ENCODE measurements at regions not wholly inside any gene's neighbourhood (a gene's known extent, or its start where the extent isn't known, plus 50 kb on each side); places are given as distances from the start of the nearest gene placed in this dataset.
"Not testable (repeated sequence)": the region's sequence is repeated elsewhere in the genome, so short reads cannot be mapped to it uniquely, and the experiment has no call there.

DNA sequence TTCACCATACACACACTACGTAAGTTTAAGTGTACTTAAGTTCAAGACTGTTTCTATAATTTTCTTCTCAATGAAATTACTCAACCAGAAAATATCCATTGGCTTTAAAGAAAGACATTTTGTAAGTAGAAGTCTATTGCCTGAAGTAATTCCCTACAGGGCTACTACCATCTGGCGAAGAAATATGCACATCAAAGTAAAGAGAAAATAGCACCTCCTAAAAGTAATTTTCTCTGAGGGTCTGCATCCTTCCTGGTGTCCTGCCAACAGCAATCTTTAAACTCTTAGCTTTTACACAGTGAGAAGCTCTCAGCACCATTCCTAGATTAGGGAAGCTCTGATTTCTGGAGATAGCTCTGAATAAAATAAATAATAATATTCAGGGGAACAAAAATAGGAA, 498.5 kb upstream of the TYRP1 start:
- no peak for DNase-seq (ENCODE audit: low read depth in 3 of 3, low spot score in 2 of 3)

- DNase-seq (ENCODE audit: low read depth in 3 of 3, low spot score in 2 of 3), result no peak
Measured at GRCh38 chr9:12195456-12195855, 497.7 kb upstream of the TYRP1 start.

- no peak for DNase-seq (ENCODE audit: low read depth in 3 of 3, low spot score in 2 of 3)
Measured at GRCh38 chr9:12204512-12204911, 488.7 kb upstream of the TYRP1 start.

DNA sequence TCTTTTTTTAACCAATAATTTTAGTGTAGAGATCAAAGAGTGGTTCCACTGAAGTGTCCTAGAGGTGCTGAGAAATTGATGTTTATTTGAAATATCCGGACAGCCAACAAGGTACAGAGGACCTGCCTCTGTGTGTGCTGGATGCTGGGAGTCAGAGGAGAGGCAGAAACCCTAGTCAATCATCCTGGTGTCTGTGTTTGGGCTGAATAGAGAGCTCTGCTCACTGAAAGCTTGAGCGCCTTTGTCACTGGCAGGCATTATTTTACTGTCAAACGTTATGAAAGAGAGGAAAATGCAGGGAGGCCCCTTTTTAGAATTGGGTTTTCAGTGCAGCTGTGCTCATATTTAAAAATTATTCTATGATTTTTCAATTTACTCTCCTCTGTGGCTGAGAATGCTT, 480.3 kb upstream of the TYRP1 start:
- DNase-seq (ENCODE audit: low read depth in 3 of 3, low spot score in 2 of 3), result no peak

DNA sequence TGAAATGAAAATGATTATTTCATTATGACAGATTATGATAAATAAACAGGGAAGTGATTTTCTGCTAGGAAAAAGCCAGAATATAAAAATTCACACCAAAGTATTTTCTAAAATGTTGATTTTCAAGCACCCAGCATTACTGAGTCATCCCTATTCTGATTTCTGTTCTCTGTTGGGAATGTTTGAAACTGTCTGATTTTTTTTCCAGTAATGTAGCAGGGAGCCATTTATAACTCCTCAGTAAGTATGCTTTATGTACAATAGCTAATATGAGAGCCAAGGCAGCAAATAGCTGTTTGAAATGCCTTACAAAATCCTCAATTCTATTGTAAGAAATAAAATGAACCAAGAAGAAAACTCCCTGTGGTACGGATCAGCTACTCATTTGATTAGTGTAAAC, 471.7 kb upstream of the TYRP1 start:
- no peak for DNase-seq (ENCODE audit: low read depth in 3 of 3, low spot score in 2 of 3)

DNA sequence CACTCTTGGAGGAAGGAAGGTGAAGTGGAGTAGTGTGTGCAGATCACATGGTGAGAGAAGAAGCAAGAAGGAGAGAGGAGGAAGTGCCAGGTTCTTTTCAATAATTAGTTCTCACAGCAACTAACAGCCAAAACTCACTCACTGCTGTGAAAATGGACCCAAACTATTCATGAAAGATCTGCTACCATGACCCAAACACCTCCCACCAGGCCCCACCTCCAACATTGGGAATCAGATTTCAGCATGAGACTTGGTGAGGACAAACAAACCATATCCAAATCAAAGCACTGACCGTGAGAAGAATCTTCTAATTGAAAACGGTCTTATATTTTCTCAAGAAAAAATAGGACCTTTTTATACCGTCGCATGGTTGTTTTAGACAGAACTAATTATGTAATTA, 468.7 kb upstream of the TYRP1 start:
- no peak for DNase-seq (ENCODE audit: low read depth in 3 of 3, low spot score in 2 of 3)

- DNase-seq (ENCODE audit: low read depth in 3 of 3, low spot score in 2 of 3), result no peak
Measured at GRCh38 chr9:12230708-12231107, 462.5 kb upstream of the TYRP1 start.

DNA sequence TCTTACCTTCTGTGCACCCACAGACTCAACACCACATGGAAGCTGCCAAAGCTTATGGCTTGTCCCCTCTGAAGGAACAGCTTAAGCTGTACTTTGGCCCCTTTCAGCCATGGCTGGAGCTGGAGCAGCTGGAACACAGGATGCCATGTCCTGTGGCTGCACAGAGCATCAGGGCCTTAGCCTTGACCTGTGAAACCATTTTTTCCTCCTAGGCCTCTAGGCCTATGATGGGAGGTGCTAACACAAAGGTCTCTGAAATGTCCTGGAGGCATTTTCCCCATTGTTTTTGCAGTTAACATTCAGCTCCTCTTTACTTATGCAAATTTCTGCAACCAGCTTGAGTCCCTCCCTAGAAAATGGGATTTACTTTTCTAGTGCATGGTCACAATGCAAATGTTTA, 461.4 kb upstream of the TYRP1 start:
- no peak for DNase-seq (ENCODE audit: low read depth in 3 of 3, low spot score in 2 of 3)

- DNase-seq (ENCODE audit: low read depth in 3 of 3, low spot score in 2 of 3), result no peak
Measured at GRCh38 chr9:12232836-12233235, 460.3 kb upstream of the TYRP1 start.

- DNase-seq (ENCODE audit: low read depth in 3 of 3, low spot score in 2 of 3), result no peak
Measured at GRCh38 chr9:12253941-12254340, 439.2 kb upstream of the TYRP1 start.

DNA sequence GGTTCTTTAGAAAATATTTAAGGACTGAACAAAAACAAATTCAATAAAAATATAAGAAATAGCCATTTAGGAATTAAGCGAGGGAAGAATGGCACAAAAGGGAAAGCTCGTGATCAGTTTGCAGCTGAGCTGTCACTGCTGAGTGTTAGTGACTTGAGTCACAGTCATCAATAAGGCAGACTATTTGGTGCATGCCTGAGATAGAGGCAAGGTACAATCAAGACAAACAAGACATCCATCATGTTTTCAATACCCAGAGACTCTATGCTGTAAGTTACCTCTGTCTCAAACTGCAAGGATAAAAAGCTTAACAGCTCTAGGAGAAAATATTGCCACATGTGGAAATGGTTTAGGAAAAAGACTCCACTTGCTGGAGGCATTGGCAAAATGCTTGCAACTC, 426.4 kb upstream of the TYRP1 start:
- no peak for DNase-seq (ENCODE audit: low read depth in 3 of 3, low spot score in 2 of 3)

DNA sequence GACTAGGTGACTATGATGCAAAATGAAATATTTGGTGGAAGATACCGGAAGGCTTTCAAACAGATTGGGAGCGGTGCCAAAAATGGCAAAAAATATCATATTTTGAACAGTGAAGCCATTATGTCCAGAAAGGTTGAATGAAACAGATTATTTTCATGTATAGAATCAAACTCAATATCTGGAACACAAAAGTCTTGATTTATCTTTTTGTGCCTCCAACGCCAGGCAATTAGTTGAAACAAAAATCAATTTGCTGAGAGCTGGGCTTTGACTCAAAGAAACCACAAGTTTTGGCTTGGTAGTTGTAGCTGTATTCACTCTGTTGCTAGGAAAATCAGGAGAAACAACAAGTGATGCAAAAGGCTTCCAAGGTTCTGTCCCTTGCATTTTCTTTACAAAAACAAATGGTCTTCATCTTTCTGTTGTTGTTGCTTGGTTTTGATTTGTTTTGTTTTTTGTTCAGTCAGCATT, 421.7 kb upstream of the TYRP1 start:
- no peak for DNase-seq (ENCODE audit: low read depth in 3 of 3, low spot score in 2 of 3)

GRCh38 chr9:12272471-12273120, 420.6 kb upstream of the TYRP1 start:
- no peak for DNase-seq (ENCODE audit: low read depth in 3 of 3, low spot score in 2 of 3)

- no peak for DNase-seq (ENCODE audit: low read depth in 3 of 3, low spot score in 2 of 3)
Measured at GRCh38 chr9:12274577-12274976, 418.6 kb upstream of the TYRP1 start.

DNA sequence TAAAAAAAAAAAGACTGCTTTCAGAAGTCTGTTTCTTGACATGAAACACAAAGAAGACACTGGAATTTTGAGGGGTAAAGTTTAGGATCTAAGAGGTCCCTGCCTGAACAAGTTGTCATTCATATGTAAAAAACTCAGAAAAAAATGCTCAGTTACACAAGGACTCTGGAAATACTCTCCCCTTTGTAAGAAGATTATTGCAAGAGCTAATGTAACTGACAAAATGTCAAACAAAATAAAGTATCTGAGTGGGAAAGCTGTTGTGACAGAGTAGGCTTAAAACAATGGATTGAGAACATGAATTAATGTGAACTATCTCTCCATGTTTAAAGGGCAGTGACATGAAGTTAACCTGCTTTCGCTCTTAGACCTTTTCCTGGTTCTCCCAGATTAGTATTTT, 416.7 kb upstream of the TYRP1 start:
- DNase-seq (ENCODE audit: low read depth in 3 of 3, low spot score in 2 of 3), result no peak

GRCh38 chr9:12289711-12290110, 403.5 kb upstream of the TYRP1 start:
- no peak for DNase-seq (ENCODE audit: low read depth in 3 of 3, low spot score in 2 of 3)

GRCh38 chr9:12290166-12290869, 402.9 kb upstream of the TYRP1 start:
- no peak for DNase-seq (ENCODE audit: low read depth in 3 of 3, low spot score in 2 of 3)

DNA sequence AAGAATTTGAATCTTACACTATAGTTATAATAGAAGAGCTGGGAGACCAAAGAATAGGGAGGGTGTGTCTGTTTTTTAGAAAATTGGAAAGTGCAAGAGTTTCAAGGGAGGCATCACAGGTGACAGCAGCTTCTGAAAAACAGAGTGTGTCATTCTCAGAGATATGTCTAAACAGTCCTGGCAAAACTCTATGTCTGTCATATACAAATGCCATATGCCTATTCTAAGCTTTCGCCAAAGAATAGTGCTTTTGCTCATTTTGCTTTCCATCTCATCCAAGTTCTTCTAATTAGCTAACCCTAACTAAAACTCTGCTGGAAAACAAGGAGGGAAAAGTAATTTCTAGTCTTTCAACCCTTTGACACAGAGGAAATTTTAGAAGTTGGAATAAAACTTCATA, 388.0 kb upstream of the TYRP1 start:
- DNase-seq (ENCODE audit: low read depth in 3 of 3, low spot score in 2 of 3), result no peak

DNA sequence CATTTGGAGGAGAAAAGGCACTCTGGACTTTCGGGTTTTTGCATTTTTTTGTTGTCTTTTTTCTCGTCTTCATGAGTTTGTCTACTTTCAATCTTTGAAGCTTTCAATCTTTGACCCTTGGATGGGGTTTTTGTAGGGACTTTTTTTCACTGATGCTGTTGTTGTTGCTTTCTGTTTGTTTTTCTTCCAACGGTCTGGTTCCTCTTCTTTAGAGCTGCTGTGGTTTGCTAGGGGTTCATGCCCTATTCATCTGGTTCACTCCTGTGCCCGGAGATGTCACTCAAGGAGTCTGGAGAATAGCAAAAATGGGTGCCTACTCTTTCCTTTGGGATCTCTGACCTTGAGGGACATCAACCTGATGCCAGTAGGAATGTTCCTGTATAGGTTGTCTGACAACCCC, 378.6 kb upstream of the TYRP1 start:
- no peak for DNase-seq (ENCODE audit: low read depth in 3 of 3, low spot score in 2 of 3)

DNA sequence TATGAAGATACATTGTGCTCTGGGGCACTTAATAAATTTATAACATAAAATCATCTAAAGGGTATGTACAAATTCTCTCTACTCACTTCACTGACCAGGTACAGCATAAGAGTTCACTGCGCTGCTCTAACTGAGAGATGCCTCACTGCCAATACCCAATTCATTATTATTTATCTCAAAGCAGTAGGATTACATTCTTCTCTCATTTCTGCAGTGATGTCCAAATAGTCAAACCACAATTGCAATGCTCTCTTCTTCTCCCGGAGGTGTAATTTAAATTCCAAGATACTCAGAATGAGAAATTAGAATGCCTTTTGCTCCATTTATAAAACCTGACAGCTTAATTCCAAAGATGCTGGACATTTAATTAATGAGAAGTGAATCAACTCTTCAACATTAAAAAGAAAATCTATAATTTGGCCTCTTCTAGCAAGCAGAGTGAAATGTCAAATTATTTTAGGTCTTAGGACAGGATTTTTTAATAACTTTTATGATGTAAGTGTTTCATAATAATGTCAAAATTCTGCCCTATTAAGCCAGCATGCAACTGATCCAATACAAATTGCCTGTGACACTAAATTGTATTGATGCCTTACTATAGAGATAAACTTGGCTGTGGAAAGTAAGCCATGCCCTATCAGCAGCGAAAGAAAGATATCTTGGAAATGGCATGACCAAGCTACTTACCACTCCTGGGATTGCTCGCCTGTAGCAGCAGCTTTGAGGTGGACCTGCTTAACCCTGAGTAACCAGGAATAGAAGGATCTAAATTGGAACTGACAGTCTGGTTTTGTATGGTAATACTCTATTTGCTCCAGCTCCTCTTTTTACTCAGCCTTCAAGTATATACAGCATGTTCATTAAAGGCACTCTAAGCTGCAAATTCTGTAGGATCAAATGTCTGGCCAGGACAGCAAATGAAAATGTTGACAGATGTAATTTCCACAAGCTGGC, 374.2 kb upstream of the TYRP1 start:
- DNase-seq (ENCODE audit: low read depth in 3 of 3, low spot score in 2 of 3), result no peak

DNA sequence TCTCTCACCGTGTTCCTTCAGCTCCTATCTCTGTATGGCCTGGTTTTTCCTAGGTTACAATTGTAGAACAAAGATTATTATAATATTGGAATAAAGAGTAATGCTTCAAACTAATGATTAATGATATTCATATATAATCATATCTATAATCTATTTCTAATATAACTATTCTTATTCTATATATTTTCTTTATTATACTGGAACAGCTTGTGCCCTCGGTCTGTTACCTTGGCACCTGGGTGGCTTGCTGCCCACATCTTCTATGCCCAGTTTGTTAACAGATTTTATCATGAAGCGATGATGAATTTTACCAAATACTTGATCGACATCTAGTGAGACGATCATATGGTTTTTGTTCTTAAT, 363.6 kb upstream of the TYRP1 start:
- DNase-seq (ENCODE audit: low read depth in 3 of 3, low spot score in 2 of 3), result no peak

GRCh38 chr9:12333966-12334365, 359.2 kb upstream of the TYRP1 start:
- DNase-seq (ENCODE audit: low read depth in 3 of 3, low spot score in 2 of 3), result not testable (repeated sequence)

Measured in right renal cortex interstitium (tissue), 3 donors.